ENCODE measurements at regions not wholly inside any gene's neighbourhood (a gene's known extent, or its start where the extent isn't known, plus 50 kb on each side); places are given as distances from the start of the nearest gene placed in this dataset.

GRCh38 chr3:72150634-72151412 is 365.9 kb upstream of the PROK2 start:
- H3K4me3 ChIP-seq (replicated peaks; ENCODE audit: low read depth, low read length): no peak overlapping the region
- no peak for TF ChIP-seq CTCF (IDR thresholded peaks at IDR 0.05; ENCODE audit: insufficient read depth, low read length, poor library complexity, severe bottlenecking)

GRCh38 chr3:72149645-72150300 is 364.8 kb upstream of the PROK2 start:
- Histone ChIP-seq H3K27me3 (replicated peaks; ENCODE audit: control insufficient read depth, insufficient read depth, low read length) (no peaks in the 10 kb centered on the region), H3K4me3 (replicated peaks; ENCODE audit: low read depth, low read length) (no peak overlapping the region), H3K36me3 (ENCODE audit: control insufficient read depth, insufficient read depth, low read length) (no peaks in the 10 kb centered on the region)
- no peak for TF ChIP-seq CTCF (IDR thresholded peaks at IDR 0.05; ENCODE audit: insufficient read depth, low read length, poor library complexity, severe bottlenecking)
- DNase-seq (ENCODE audit: extremely low read depth, insufficient read length): no peak

More at GRCh38 chr3:72150634-72151412, 365.9 kb upstream of the PROK2 start:
- no peaks in the 10 kb centered on the region for H3K27me3 ChIP-seq (replicated peaks; ENCODE audit: control insufficient read depth, insufficient read depth, low read length)
- H3K36me3 ChIP-seq (ENCODE audit: control insufficient read depth, insufficient read depth, low read length): no peaks in the 10 kb centered on the region
- no peak for DNase-seq (ENCODE audit: extremely low read depth, insufficient read length)

GRCh38 chr3:72147600-72147999 is 362.7 kb upstream of the PROK2 start:
- no peak for DNase-seq (ENCODE audit: extremely low read depth, insufficient read length)
- H3K36me3 ChIP-seq (ENCODE audit: control insufficient read depth, insufficient read depth, low read length): no peaks in the 10 kb centered on the region
- H3K27me3 ChIP-seq (replicated peaks; ENCODE audit: control insufficient read depth, insufficient read depth, low read length): no peaks in the 10 kb centered on the region
- H3K4me3 ChIP-seq (replicated peaks; ENCODE audit: low read depth, low read length): no peak overlapping the region
- no peak for TF ChIP-seq CTCF (IDR thresholded peaks at IDR 0.05; ENCODE audit: insufficient read depth, low read length, poor library complexity, severe bottlenecking)

DNA sequence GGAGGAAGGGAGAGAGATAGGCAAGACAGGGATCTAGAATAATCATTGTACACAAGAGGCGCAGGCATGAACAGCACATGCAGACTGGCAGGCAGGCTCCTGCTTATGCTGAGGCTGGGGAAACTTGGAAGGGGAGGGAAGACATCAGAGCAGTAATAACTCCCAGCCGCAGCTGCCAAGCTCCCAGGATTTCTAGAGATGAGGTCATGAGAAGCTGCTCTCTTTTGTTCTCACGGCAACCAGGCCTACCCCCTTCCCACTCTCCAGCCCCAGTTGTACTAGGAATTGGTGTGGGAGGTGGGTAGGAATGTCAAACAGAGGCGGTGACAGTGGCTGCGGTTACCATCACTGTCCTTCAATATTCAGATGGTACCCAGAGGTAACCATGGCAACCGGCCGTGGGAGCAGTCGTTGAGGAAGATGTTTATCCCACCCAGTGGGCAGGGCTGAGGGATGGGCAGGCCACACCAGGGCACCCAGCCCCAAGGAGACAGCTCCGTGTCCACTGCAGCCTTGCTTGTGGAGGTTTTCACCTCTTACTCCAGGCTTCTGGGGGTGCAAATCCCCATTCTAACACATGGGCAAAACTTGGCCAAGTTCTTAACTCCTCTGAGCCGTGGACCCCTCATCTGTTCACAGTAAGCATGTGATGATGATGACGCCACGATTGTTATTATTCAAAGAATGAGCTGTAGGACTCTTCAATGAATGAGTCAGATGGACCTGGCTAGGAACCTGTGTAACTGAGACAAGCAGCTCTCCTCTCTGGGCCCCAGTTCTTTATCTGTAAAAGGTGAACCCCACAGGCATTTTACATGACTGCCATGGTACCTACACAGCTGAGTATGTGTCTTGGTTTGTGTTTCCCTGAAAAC is 360.8 kb upstream of the PROK2 start:
- no peaks in the 10 kb centered on the region for H3K27me3 ChIP-seq (replicated peaks; ENCODE audit: control insufficient read depth, insufficient read depth, low read length)
- no peak for TF ChIP-seq CTCF (IDR thresholded peaks at IDR 0.05; ENCODE audit: insufficient read depth, low read length, poor library complexity, severe bottlenecking)
- no peak for DNase-seq (ENCODE audit: extremely low read depth, insufficient read length)
- H3K4me3 ChIP-seq (replicated peaks; ENCODE audit: low read depth, low read length): no peak overlapping the region
- no peaks in the 10 kb centered on the region for H3K36me3 ChIP-seq (ENCODE audit: control insufficient read depth, insufficient read depth, low read length)

DNA sequence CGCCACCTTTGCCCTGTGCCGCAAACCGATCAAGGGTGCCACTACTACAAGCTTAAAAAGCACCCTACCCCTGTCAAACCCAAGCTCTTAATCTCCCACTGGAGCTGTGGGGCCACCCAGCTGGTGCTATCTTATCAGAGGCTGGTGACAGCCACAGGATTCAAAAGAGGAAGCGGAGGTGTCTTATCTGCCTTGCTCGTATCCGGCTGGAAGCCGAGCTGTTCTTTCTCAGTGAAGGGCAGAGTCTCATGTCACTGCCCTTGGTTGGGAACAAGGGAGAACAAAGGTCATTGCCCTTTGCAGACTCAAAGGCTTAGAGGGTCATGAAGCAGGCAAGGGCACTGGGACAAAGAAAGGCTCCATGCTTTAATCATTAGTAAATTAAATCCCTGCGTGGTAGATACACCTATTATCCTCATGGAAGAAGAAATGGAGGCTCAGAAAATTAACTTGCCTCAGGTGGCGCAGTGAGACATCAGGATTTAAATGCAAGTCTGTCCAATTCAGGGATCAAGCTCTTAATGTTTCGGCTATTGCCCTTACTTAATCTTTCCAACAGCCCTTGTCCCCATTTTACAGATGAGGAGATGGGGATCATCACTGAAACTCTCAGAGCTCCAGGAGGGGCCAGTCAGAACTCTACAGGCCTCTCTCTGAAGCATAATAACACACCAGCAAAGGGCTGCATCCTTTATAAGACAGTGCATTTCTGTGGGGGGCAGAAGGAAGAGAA is 360.0 kb upstream of the PROK2 start:
- no peak overlapping the region for H3K4me3 ChIP-seq (replicated peaks; ENCODE audit: low read depth, low read length)
- no peak for DNase-seq (ENCODE audit: extremely low read depth, insufficient read length)
- H3K36me3 ChIP-seq (ENCODE audit: control insufficient read depth, insufficient read depth, low read length): no peaks in the 10 kb centered on the region
- TF ChIP-seq CTCF (IDR thresholded peaks at IDR 0.05; ENCODE audit: insufficient read depth, low read length, poor library complexity, severe bottlenecking): no peak
- no peaks in the 10 kb centered on the region for H3K27me3 ChIP-seq (replicated peaks; ENCODE audit: control insufficient read depth, insufficient read depth, low read length)
